Osteoblast (primary cell): ENCODE measurements at regions not wholly inside any gene's neighbourhood (a gene's known extent, or its start where the extent isn't known, plus 50 kb on each side); places are given as distances from the start of the nearest gene placed in this dataset.

ENCODE experiments used
- DNase-seq: peaks from one replicate; pipeline ENCODE4 v3.0.0; 2011; ENCODE audit warnings: low spot score, mixed read lengths; ENCODE audit not compliant: insufficient read length; ENCODE audit errors: missing footprints
- H2AFZ ChIP-seq: 2 replicates; pipeline ENCODE4 v1.6.0; 2011; ENCODE audit warnings: mild to moderate bottlenecking, low read length
- H3K27ac ChIP-seq: 2 replicates; pipeline ENCODE4 v1.5.1; 2011; ENCODE audit warnings: mild to moderate bottlenecking, low read depth, low read length, moderate library complexity
- H3K27me3 ChIP-seq: 2 replicates; pipeline ENCODE4 v1.6.0; 2012; ENCODE audit warnings: mild to moderate bottlenecking, control low read depth, inconsistent platforms, low read length, moderate library complexity; ENCODE audit not compliant: insufficient read depth
- H3K36me3 ChIP-seq: 2 replicates; pipeline ENCODE4 v1.5.1; 2011; ENCODE audit warnings: mild to moderate bottlenecking, low read length, control low read depth, moderate library complexity; ENCODE audit not compliant: insufficient read depth
- H3K4me1 ChIP-seq: 2 replicates; pipeline ENCODE4 v1.5.1; 2011; ENCODE audit warnings: mild to moderate bottlenecking, low read length, control low read depth, moderate library complexity; ENCODE audit not compliant: insufficient read depth
- H3K4me2 ChIP-seq: 2 replicates; pipeline ENCODE4 v1.6.0; 2011; ENCODE audit warnings: mild to moderate bottlenecking, low read length; ENCODE audit not compliant: insufficient read depth
- H3K4me3 ChIP-seq: fragments of 200-600 bp; sonication (generic); 3 replicates; pipeline ENCODE4 v1.5.1; 2012; ENCODE audit warnings: mild to moderate bottlenecking, low read length, inconsistent platforms; ENCODE audit not compliant: insufficient read depth
- H3K79me2 ChIP-seq: 2 replicates; pipeline ENCODE4 v1.6.0; 2012; ENCODE audit warnings: mild to moderate bottlenecking, low read length, control low read depth, inconsistent platforms; ENCODE audit not compliant: insufficient read depth
- H3K9me3 ChIP-seq: 2 replicates; pipeline ENCODE4 v1.5.1; 2011; ENCODE audit warnings: low read depth, low read length, control low read depth
- H4K20me1 ChIP-seq: 2 replicates; pipeline ENCODE4 v1.6.0; 2012; ENCODE audit warnings: mild to moderate bottlenecking, low read length, control low read depth; ENCODE audit not compliant: insufficient read depth
- CTCF ChIP-seq: IDR thresholded peaks from 2 replicates; pipeline ENCODE4 v1.5.1; 2011; ENCODE audit warnings: mild to moderate bottlenecking, low read depth, low read length, moderate library complexity; ENCODE audit errors: extremely low read depth

- Histone ChIP-seq H2AFZ (no peak overlapping the region), H3K79me2 (no peaks in the 10 kb centered on the region), H3K36me3 (no peaks in the 10 kb centered on the region), H4K20me1 (no peaks in the 10 kb centered on the region), H3K27me3 (peaks cover 6% of the 10 kb centered on the region), H3K4me3 (no peak overlapping the region), H3K4me2 (no peak overlapping the region), H3K9me3 (peaks cover 2% of the 10 kb centered on the region), H3K27ac (no peak overlapping the region), H3K4me1 (no peaks in the 10 kb centered on the region)
- no peak for TF ChIP-seq CTCF
- no peak for DNase-seq
Observed at GRCh38 chr11:71179877-71180605, 72.3 kb downstream of the SHANK2 start.

- TF ChIP-seq CTCF: no peak
- H3K4me1 ChIP-seq: no peaks in the 10 kb centered on the region
- no peak overlapping the region for H3K4me3 ChIP-seq
Observed at GRCh38 chr11:71178076-71178475, 74.3 kb downstream of the SHANK2 start.

GRCh38 chr11:71176812-71177211 is 75.6 kb downstream of the SHANK2 start:
- Histone ChIP-seq H3K4me2 (no peak overlapping the region), H2AFZ (no peak overlapping the region), H3K9me3 (peaks cover 2% of the 10 kb centered on the region), H4K20me1 (no peaks in the 10 kb centered on the region), H3K4me3 (no peak overlapping the region), H3K27me3 (peaks cover 9% of the 10 kb centered on the region), H3K79me2 (no peaks in the 10 kb centered on the region), H3K27ac (no peak overlapping the region), H3K36me3 (no peaks in the 10 kb centered on the region), H3K4me1 (no peaks in the 10 kb centered on the region)
- DNase-seq: no peak
- TF ChIP-seq CTCF: no peak

More at GRCh38 chr11:71178076-71178475, 74.3 kb downstream of the SHANK2 start:
- H4K20me1 ChIP-seq: no peaks in the 10 kb centered on the region
- no peak overlapping the region for H3K4me2 ChIP-seq
- no peak for DNase-seq
- H3K36me3 ChIP-seq: no peaks in the 10 kb centered on the region
- peaks cover 2% of the 10 kb centered on the region for H3K9me3 ChIP-seq
- no peak overlapping the region for H3K27ac ChIP-seq
- peaks cover 8% of the 10 kb centered on the region for H3K27me3 ChIP-seq
- no peak overlapping the region for H2AFZ ChIP-seq
- H3K79me2 ChIP-seq: no peaks in the 10 kb centered on the region

- no peaks in the 10 kb centered on the region for H3K4me1 ChIP-seq
- H3K27ac ChIP-seq: no peak overlapping the region
- peaks cover 3% of the 10 kb centered on the region for H3K27me3 ChIP-seq
- no peaks in the 10 kb centered on the region for H4K20me1 ChIP-seq
- H3K4me2 ChIP-seq: no peak overlapping the region
- peaks cover 2% of the 10 kb centered on the region for H3K9me3 ChIP-seq
- no peak overlapping the region for H2AFZ ChIP-seq
- no peak for DNase-seq
- no peak overlapping the region for H3K4me3 ChIP-seq
- H3K36me3 ChIP-seq: no peaks in the 10 kb centered on the region
- no peaks in the 10 kb centered on the region for H3K79me2 ChIP-seq
- TF ChIP-seq CTCF: no peak
Observed at GRCh38 chr11:71173709-71174108, 78.7 kb downstream of the SHANK2 start.
